ENCODE measurements at regions not wholly inside any gene's neighbourhood (a gene's known extent, or its start where the extent isn't known, plus 50 kb on each side); places are given as distances from the start of the nearest gene placed in this dataset.

GRCh38 chr13:80866921-80867320 is 526.0 kb upstream of the SPRY2 start:
- Mint-ChIP-seq H3K27me3 (no peaks in the 10 kb centered on the region), H3K4me3 (no peak overlapping the region), H3K4me1 (no peaks in the 10 kb centered on the region), H3K9me3 (ENCODE audit: insufficient read depth) (no peaks in the 10 kb centered on the region), H3K27ac (no peak overlapping the region)
- no peaks in the 10 kb centered on the region for H3K4me1 ChIP-seq (ENCODE audit: control insufficient read depth in 2 of 2, insufficient read depth in 2 of 2, low read length in 2 of 2)
- no peak overlapping the region for H3K9ac ChIP-seq (ENCODE audit: low read length)
- H2AFZ ChIP-seq (ENCODE audit: insufficient read depth, low read depth, low read length, poor library complexity, severe bottlenecking), result no peak overlapping the region
- ChIA-PET POLR2A (no interaction called here), CTCF (no interaction called here)
- no peaks in the 10 kb centered on the region for H3K79me2 ChIP-seq (ENCODE audit: control insufficient read depth, insufficient read depth, low read length)
- H3K27ac ChIP-seq (ENCODE audit: low read length in 2 of 2), result no peak overlapping the region
- 100% methylated on average over 2 of the region's 3 CpGs for WGBS (ENCODE audit: insufficient coverage)
- H3K4me2 ChIP-seq (replicated peaks; ENCODE audit: low read depth, low read length, poor library complexity, severe bottlenecking), result no peak overlapping the region
- TF ChIP-seq, protein P1, sequence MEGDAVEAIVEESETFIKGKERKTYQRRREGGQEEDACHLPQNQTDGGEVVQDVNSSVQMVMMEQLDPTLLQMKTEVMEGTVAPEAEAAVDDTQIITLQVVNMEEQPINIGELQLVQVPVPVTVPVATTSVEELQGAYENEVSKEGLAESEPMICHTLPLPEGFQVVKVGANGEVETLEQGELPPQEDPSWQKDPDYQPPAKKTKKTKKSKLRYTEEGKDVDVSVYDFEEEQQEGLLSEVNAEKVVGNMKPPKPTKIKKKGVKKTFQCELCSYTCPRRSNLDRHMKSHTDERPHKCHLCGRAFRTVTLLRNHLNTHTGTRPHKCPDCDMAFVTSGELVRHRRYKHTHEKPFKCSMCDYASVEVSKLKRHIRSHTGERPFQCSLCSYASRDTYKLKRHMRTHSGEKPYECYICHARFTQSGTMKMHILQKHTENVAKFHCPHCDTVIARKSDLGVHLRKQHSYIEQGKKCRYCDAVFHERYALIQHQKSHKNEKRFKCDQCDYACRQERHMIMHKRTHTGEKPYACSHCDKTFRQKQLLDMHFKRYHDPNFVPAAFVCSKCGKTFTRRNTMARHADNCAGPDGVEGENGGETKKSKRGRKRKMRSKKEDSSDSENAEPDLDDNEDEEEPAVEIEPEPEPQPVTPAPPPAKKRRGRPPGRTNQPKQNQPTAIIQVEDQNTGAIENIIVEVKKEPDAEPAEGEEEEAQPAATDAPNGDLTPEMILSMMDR (IDR thresholded peaks at IDR 0.05), result no peak
- no peak for TF ChIP-seq EZH2 (IDR thresholded peaks at IDR 0.05; ENCODE audit: borderline replicate concordance, insufficient read depth, low read depth, low read length, poor library complexity, severe bottlenecking)
- no peak overlapping the region for H3K4me3 ChIP-seq (ENCODE audit: control extremely low read depth in 1 of 5, extremely low read depth in 1 of 5, insufficient read depth in 1 of 5, low read depth in 2 of 5, low read length in 4 of 5)
- no peaks in the 10 kb centered on the region for H4K20me1 ChIP-seq (ENCODE audit: control insufficient read depth, insufficient read depth, low read length, poor library complexity, severe bottlenecking)
- DNase-seq (no peak), ATAC-seq (ENCODE audit: low read depth) (no peak)
- H3K9me3 ChIP-seq (ENCODE audit: control extremely low read depth in 1 of 3, control insufficient read depth in 2 of 3, insufficient read depth in 1 of 3, low read length in 2 of 3), result peaks cover 0 to 5% (median 0%) of the 10 kb centered on the region in 3 donors
- no peaks in the 10 kb centered on the region for H3K36me3 ChIP-seq (replicated peaks in 1 of 2; ENCODE audit: control extremely low read depth in 1 of 2, control insufficient read depth in 1 of 2, extremely low read depth in 1 of 2, insufficient read depth in 2 of 2, low read length in 1 of 2)
- intact Hi-C loops (cut with micrococcal nuclease), result no loop called here
- H3K27me3 ChIP-seq (replicated peaks in 1 of 4; ENCODE audit: control extremely low read depth in 1 of 4, control insufficient read depth in 3 of 4, insufficient read depth in 4 of 4, low read length in 3 of 4), result no peaks in the 10 kb centered on the region

GRCh38 chr13:80865329-80865728 is 524.4 kb upstream of the SPRY2 start:
- Histone ChIP-seq H3K27me3 (replicated peaks in 1 of 4; ENCODE audit: control extremely low read depth in 1 of 4, control insufficient read depth in 3 of 4, insufficient read depth in 4 of 4, low read length in 3 of 4) (no peaks in the 10 kb centered on the region), H3K9me3 (ENCODE audit: control extremely low read depth in 1 of 3, control insufficient read depth in 2 of 3, insufficient read depth in 1 of 3, low read length in 2 of 3) (peaks cover 0 to 5% (median 0%) of the 10 kb centered on the region in 3 donors), H3K27ac (ENCODE audit: low read length in 2 of 2) (no peak overlapping the region), H3K79me2 (ENCODE audit: control insufficient read depth, insufficient read depth, low read length) (no peaks in the 10 kb centered on the region), H2AFZ (ENCODE audit: insufficient read depth, low read depth, low read length, poor library complexity, severe bottlenecking) (no peak overlapping the region), H3K4me3 (ENCODE audit: control extremely low read depth in 1 of 5, extremely low read depth in 1 of 5, insufficient read depth in 1 of 5, low read depth in 2 of 5, low read length in 4 of 5) (no peak overlapping the region), H3K9ac (ENCODE audit: low read length) (no peak overlapping the region), H3K4me2 (replicated peaks; ENCODE audit: low read depth, low read length, poor library complexity, severe bottlenecking) (no peak overlapping the region), H4K20me1 (ENCODE audit: control insufficient read depth, insufficient read depth, low read length, poor library complexity, severe bottlenecking) (no peaks in the 10 kb centered on the region), H3K36me3 (replicated peaks in 1 of 2; ENCODE audit: control extremely low read depth in 1 of 2, control insufficient read depth in 1 of 2, extremely low read depth in 1 of 2, insufficient read depth in 2 of 2, low read length in 1 of 2) (no peaks in the 10 kb centered on the region), H3K4me1 (ENCODE audit: control insufficient read depth in 2 of 2, insufficient read depth in 2 of 2, low read length in 2 of 2) (no peaks in the 10 kb centered on the region)
- no peak overlapping the region for H3K4me3 Mint-ChIP-seq
- POLR2A ChIA-PET, result no interaction called here
- no peak overlapping the region for H3K27ac Mint-ChIP-seq
- WGBS (ENCODE audit: insufficient coverage), result no CpG with 5 or more reads among the region's 1 CpG
- H3K27me3 Mint-ChIP-seq, result no peaks in the 10 kb centered on the region
- DNase-seq (no peak), ATAC-seq (ENCODE audit: low read depth) (no peak)
- intact Hi-C loops (cut with micrococcal nuclease), result no loop called here
- H3K4me1 Mint-ChIP-seq, result no peaks in the 10 kb centered on the region
- no peaks in the 10 kb centered on the region for H3K9me3 Mint-ChIP-seq (ENCODE audit: insufficient read depth)
- CTCF ChIA-PET, result no interaction called here
- no peak for TF ChIP-seq EZH2 (IDR thresholded peaks at IDR 0.05; ENCODE audit: borderline replicate concordance, insufficient read depth, low read depth, low read length, poor library complexity, severe bottlenecking)
- TF ChIP-seq, protein P1 (IDR thresholded peaks at IDR 0.05), result no peak
